HG03108 (cell line): ENCODE measurements at regions not wholly inside any gene's neighbourhood (a gene's known extent, or its start where the extent isn't known, plus 50 kb on each side); places are given as distances from the start of the nearest gene placed in this dataset.
A peak's percentile ranks its signal among the peaks of the same experiment; 100 is the strongest.

Experiments
- ATAC-seq: cut with Tn5 transposase; IDR thresholded peaks from one replicate; pipeline ENCODE4 v1.9.1; 2021; ENCODE audit warnings: moderate library complexity; ENCODE audit not compliant: unreplicated experiment

GRCh38 chr3:140816372-140817195, 125.1 kb upstream of the SLC25A36 start:
- ATAC-seq, result peak; percentile 89

DNA sequence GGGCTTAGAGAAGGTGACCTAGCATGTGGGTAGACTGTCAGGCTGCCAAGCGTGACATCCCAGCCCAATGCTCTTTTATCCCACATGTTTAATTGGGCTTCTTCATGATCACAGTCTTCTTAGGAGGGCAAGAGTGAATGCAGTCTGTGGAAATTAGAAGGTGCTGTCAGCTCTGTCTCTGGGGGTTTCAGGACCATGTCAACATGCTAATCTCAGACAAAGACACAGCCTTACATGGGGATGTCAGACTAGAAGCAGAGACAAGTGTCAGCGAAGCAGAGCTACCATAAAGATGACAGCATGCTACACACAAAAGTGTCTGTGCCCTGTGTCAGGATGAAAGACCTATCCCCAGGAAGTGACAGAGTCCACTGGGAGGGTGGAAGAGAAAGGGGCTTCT, 120.1 kb upstream of the SLC25A36 start:
- no peak for ATAC-seq

- no peak for ATAC-seq
Observed at GRCh38 chr3:140822401-140823047, 119.1 kb upstream of the SLC25A36 start.

GRCh38 chr3:140823106-140823505, 118.5 kb upstream of the SLC25A36 start:
- ATAC-seq, result no peak

DNA sequence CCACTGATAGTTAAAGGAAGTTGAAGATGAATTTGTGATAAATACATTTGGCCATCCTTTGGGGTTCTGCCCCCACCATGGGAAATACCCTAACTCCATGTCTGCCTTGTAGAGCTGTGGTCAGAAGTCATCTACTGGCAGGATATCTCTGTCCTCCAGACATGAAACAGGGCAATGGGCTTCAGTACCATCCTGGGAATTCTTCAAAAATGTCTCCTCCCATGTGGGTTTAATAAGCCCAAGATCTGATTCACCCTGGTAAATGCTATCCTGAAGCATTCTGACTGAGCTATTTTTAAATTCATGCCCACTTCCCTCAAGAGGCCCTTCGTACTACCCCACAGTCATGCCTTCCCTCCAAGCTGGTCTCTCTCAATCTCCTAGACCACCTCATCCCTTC, 113.7 kb upstream of the SLC25A36 start:
- no peak for ATAC-seq

- no peak for ATAC-seq
Observed at GRCh38 chr3:140828585-140828984, 113.1 kb upstream of the SLC25A36 start.

DNA sequence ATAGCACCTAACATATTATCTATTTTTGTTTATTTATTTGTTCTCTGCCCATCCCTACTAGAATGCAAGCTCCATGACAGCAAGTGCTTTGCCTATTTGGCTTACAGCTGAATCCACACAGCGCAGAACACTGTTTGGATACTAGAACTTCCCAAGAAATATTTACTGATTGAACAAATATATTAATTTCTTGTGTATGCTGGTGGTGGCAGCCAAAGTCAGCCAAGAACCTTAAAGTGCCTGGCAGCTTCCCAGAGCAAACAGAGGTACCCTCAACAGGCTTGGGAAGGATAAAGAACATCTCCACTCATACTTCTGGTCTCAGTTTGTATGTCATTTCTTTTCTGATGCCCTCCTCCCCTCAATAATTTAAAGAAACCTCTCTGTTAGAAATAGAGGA, 111.8 kb upstream of the SLC25A36 start:
- ATAC-seq, result no peak

DNA sequence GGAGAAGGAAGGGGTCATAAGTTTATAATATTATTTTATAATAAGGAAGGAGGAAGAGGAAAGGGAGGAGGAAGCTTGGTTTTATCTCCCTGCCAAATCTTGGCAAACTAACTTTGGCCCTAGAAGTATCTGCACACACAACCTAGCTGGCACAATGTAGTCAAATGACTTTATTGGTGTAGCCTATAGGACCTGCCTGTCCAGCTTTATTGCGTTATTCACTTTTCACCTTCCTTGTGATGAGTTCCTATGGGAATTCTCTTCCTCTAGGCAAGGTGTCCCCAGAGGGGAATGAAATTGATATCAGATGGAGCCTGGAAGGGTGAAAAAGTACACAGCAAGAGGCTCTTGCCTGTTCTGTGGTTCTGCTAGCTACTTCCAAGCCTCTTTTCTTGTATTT, 111.2 kb upstream of the SLC25A36 start:
- no peak for ATAC-seq

GRCh38 chr3:140832883-140833282, 108.8 kb upstream of the SLC25A36 start:
- no peak for ATAC-seq

GRCh38 chr3:140834266-140835037, 107.2 kb upstream of the SLC25A36 start:
- ATAC-seq, result no peak

- peak; percentile 95 for ATAC-seq
Observed at GRCh38 chr3:140842984-140843649, 98.5 kb upstream of the SLC25A36 start.

GRCh38 chr3:140843656-140844055, 98.0 kb upstream of the SLC25A36 start:
- ATAC-seq, result no peak

DNA sequence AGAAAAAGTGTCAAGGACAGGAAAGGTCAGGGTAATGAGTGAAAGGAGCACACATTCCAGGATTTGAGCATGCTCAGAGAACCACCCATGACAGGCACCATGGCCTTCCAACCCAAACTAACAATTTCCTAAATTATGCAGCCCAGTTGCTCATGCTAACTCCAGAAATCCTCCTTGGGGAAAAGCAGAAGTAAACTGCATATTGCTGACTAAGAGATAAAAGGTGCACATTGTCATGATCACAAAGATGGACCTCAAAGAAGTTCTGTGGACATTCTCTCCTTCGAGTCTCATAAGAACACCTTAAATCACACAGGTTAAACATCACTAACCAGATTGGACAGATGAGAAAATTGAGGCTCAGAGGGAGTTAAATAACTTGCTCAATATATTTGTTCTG, 97.6 kb upstream of the SLC25A36 start:
- no peak for ATAC-seq

DNA sequence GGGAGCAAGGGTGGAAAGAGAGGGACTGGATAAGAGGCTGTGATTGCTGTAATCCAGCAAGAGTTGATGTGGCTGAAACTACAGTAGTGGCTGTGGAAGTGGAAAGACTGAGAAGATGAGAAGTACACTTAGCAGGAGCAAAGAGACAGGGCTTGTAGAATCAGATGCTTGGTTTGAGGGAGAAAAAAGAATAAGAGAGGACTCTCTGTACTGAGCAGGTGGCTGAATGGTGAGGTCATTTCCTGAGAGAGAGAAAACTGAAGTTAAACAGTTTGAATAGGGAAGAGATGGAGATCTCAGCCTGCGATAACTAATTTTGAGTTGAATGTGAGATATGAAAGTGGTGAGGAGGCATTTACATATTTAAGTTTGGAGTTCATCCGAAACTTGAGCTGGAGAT, 95.8 kb upstream of the SLC25A36 start:
- peak; percentile 34 for ATAC-seq

GRCh38 chr3:140848666-140849065, 93.0 kb upstream of the SLC25A36 start:
- no peak for ATAC-seq

DNA sequence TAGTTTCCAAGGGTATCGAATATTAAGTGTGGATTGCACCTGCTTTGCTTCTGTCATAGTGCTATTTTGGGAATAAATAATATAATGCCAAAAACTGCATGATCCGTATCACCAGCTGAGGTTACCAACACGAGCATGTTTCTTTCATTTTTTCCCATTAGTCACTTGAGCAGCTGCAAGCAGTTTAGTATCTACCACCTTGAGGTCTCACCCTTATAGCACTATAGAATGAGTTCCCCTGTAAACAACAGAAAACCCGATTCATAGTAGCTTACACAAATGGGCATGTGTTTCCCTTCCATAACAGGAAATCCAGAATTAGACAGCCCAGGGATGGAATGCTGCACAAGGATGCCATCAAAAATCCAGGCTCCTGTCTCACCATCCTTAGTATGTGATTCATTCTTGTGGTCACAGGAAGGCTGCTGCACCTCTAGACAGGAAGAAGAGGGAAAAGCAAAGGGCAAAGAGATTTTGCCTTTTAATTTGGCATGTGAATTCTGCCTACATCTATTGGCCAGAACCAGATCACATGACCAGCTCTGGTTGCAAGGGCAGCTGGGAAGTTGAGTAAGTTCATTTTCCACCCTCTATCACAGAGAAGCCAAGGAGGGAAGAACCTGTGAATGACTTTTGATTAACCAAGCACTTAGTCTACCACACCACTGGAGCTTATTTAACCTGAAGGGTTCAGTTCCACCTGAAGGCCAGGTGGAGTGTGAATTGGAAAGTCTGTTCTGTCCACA, 91.3 kb upstream of the SLC25A36 start:
- no peak for ATAC-seq

- no peak for ATAC-seq
Observed at GRCh38 chr3:140854961-140855360, 86.7 kb upstream of the SLC25A36 start.

GRCh38 chr3:140856905-140857304, 84.7 kb upstream of the SLC25A36 start:
- no peak for ATAC-seq

DNA sequence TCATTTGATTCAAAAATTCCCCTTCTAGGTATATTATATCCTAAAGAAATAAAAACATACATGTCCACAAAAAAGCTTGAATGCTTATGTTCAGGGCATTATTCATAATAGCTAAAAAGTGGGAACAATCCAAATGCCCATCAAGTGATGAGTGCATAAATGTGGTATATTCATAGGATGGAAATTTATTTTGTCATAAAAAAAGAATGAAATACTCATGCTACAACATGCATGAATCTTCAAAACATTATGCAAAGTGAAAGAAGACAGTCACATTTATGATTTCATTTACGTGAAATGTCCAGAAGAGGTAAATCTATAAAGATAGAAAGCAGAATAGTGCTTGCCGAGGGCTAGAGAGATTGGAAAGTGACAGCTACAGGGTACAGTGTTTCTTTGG, 83.6 kb upstream of the SLC25A36 start:
- ATAC-seq, result no peak

GRCh38 chr3:140859592-140860336, 81.9 kb upstream of the SLC25A36 start:
- ATAC-seq, result no peak
